NCI-H1417 (cell line): ENCODE measurements at regions not wholly inside any gene's neighbourhood (a gene's known extent, or its start where the extent isn't known, plus 50 kb on each side); places are given as distances from the start of the nearest gene placed in this dataset.

Source experiments
- DNase-seq, 3 experiments: peaks; one replicate each; lab custom pipeline; 2025; lab: John Stamatoyannopoulos, UW

DNA sequence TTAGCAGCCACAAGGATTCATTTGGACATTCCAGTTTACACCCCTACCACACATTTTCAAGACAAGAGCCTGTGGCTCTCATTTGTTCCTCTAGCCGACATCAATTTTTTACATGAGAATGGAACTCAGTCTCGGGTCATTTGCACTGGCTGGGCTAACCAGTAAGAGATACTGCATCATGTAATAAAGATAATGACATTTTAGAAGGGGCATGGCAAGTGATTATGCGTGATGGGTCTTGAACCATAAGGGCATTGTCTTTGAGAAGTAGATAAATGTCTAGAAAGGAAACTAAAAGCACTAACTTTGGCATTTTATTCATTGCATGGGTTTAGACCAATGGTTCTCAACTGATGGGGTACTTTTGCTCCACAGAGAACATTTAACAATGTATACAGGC lies 146.0 kb upstream of the GRM7 start:
- no peak for DNase-seq

DNA sequence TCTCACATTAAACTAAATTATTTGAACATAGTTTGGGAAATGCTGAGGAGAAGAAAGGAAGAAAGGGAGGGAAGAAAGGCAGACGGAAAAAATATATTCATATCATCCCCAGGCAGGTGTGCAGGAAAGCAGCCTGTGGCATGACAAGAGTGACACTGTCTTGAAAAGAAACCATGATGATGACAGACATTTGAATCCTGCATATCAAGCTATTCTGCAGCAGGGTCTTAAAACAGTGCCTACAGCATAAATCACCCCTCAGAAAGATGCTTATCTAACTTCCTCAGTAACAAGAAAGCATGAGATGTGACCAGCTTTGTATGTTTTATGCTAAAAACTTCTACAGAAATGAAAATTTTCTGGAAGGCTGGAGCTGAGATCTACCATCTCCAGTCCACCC lies 144.5 kb upstream of the GRM7 start:
- DNase-seq: no peak

DNA sequence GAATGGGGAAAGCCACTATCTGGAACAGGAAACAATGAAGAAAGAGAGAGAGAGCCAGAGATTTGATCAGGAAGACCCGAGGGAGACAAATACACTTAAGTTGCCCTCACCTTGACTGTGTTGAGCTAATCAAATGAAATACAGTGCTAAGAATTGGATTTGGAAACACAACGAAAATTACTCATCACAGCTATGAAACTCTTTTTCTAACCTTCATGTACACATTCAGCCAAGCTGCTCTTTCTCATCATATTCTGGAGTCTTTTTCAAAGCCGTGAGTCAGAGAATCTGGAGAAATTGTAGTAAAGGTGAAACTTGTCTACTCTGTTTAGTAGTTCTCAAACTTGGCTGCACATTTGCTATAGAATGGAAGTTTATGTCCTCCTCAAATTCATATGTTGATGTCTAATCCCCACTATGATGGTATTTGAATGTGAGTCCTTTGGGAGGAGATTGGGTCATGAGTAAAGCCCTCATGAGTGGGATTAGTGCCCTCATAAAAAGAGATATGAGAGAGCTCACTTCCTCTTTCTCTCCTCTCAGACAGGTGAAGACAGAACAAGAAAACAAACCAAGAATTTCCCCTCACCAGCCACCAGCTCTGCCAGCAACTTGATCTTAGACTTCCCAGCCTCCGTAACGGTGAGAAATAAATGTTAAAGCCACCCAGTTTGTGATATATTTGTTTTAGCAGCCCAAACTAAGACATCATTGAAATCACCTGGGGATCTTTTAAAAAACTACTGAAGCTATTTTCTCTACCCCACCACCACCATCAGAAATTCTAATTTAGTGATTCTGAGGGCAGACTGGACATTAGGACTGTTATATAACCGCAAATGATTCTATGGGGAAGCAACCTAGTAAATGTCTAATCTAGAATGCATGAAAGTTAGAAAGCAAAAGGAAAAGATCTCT lies 143.6 kb upstream of the GRM7 start:
- no peak for DNase-seq

DNA sequence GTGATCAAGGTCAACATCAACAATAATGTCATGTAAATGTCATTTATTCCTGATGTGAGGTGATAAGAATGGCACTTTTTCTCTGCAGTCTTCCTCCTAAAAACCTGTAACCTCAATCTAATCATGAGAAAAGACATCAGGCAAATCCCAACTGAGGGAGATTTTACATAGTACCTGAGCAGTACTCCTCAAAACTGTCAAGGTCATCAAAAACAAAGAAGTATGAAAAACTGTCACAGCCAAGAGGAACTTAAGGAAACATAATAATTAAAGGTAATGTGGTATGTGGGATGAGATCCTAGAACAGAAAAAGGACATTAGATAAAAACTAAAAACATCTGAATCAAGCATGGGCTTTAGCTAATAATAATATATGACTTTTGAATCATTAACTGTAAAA lies 140.9 kb upstream of the GRM7 start:
- DNase-seq: no peak

DNA sequence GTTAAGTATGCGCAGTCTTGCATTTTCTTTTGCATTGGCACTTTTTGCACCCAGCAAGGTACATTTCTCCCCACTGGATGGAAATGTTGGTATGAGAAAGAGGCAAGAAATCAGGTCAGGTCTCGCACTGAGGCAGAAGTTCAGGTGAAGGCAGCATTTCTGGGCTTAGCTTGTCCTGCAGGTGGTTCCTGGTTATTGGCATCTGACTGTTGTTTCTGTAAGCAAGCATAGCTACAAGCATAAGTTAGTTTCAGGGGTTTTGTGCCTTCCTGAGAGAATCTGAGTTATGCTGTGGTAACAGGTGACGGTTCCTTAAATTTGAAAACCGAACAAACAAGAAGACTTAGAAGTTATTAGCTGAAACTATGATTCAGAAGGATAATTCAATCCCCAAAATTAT lies 139.4 kb upstream of the GRM7 start:
- DNase-seq: no peak

DNA sequence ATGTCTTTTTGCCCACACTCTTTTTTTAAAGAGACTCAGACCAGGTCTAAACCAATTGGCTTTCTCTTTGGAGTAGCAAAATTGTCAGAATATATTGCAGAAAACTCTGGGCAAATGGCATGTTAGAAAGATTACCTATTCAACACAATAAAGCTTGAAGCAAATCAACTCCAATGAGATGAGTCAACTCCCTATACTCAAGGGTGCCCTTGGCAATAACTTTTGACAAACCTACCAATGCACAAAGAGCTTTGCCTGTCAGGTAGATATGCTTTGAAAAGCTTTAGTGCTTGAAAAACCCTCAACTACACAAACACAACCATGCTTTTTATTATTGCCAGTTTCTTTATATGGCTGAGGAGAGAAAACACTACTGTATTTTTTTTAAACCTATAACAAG lies 137.7 kb upstream of the GRM7 start:
- DNase-seq: no peak

DNA sequence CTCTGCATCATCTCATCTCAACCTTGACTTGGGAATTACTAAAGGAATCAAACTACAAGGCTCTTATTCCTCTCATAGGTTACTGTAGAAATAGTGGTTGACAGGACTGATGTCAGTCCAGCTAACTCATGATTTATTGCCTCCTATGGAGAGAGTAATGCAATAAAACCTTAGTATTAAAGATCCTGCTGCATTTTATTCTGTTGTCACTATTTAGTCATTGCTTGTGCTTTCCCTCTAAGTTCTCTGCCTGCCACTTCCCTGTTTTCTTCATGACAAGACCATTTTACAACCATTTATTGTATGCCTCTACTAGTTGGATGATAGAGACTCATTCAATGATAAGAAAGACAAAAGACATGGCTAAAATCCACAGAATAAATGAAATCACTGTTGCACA lies 134.1 kb upstream of the GRM7 start:
- DNase-seq: no peak

DNA sequence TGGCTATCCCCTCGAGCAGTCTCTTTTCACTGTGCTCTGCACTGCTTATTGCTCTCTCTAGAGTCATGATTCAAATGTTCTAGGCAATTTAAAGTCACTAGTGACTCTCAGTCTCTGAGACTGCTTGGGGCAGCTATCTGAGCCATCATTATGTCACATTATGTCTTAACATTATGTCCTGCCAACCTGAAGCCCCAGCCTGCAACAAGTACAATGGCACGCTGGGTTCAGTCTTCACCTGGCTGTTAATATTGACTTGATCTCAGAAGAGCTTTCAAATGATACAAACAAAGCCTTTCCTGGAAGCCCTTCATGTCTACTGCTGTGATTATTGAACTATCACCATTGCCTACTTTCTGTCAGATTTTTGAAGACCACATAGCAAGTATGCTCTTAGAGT lies 128.1 kb upstream of the GRM7 start:
- DNase-seq: no peak

DNA sequence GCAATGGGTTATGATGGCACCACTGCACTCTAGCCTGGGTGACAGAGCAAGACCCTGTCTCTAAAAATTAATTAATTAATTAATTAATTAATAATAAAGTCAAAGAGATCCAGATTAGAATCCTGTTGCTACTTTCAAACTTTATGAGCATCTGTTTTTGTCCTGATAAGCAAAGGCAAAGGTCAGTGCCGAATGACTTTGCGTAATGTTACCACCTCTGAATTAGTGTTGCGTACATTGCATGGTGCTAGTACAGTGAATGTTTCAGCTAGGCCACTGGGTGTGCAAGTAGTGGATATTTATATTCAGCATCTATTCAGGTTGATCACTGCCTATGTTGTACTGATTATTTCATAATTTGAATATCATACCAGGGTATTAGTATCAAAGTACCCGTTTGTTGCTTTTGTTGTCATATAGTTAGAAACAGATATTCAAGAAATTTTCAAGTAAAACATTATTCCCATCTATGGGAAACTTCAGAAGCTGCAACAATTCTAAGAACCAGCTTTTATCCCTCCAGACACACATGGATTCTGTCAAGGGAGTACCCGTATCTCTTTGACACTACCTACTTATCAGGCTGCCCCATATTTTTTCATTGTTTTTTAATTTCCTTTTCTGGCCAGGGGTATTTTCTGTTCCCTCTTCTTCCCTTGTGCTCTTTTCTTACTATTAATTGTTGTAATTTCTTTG lies 127.1 kb upstream of the GRM7 start:
- DNase-seq: no peak

DNA sequence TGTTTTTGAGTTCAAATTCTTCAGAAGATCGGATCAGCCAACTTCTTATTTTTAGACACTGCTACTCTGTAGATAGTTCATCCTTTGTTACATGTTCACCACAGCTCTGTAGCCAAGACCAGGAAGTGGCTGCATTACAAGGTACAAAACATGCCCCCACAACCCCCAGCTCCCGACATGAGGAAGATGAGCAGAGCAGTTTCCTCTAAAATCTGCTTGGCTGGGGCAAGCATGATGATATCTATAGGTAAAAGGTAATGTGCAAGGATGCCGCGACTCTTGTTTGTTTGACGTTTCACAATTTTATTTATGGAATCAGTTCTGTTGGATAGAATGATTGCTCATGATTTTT lies 126.5 kb upstream of the GRM7 start:
- no peak for DNase-seq

DNA sequence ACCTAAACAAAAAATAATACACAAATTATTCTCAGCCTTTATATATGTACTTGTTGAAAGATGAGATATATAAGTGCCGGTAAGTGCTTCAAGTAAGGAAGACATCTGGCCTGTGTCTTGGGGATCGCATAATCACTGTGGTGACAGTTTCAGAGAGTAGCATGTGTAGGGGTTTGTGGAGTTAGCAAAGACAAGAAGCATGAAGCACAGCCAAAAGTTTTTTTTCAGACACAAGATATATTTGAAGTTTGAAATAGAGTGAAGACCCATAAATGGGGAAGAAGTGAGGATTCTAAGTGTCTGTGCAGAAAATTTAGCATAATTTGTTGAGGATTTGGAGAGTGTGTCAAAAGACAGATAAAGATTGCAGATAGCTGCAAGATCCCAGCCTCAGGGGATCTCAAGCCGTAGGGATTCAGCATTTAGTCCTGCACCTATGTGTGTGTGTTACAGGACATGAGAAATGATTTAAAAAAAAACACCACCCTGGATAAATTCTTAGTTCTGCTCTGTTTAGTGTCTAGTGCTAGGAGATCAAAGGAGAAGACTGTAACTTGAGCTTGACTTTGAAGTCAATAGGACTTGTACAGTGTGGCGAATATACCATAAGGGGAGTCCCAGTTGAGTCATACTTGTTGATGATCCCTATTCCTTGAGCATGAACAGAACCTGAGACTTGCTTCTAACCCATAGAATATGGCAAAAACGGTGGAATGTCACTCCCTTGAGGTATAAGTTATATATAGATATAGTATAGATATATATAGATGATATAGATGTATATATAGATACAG lies 123.9 kb upstream of the GRM7 start:
- DNase-seq: no peak

DNA sequence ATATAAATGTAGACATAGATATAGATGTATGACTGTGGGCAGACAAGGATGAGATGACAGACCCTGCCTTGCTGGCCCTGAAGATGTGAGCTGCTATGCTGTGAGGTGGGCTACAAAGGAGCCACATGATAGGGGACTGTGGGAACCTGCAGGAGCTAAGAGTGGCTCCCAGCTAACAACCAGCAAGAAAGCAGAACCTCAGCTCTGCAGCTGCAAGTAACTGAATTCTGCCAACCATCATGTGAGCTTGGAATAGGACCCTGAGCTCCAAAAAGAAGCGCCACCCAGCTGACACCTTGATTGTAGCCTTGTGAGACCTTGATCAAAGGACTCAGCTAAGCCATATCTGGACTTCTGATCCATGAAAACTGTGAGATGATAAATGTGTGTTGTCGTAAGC lies 123.3 kb upstream of the GRM7 start:
- no peak for DNase-seq

DNA sequence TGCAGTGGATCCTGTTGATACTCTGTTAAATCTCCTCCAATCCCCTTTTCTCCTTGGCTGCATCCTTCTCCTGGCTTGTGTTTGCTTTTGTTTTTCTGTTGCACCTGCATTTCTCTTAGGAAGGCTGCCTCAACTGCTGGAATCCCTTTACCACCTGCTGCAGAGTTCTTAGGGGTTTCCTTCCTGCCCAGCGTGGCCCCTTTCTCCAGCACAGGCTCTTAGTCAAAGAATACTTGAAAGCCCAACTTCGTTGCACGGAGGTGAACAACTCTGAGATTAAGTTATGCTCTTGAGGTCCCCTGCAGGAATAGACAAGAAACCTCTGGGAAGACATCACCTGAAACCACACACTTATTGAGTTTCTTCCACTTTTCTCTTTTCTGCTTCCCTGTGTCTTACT lies 121.6 kb upstream of the GRM7 start:
- no peak for DNase-seq

DNA sequence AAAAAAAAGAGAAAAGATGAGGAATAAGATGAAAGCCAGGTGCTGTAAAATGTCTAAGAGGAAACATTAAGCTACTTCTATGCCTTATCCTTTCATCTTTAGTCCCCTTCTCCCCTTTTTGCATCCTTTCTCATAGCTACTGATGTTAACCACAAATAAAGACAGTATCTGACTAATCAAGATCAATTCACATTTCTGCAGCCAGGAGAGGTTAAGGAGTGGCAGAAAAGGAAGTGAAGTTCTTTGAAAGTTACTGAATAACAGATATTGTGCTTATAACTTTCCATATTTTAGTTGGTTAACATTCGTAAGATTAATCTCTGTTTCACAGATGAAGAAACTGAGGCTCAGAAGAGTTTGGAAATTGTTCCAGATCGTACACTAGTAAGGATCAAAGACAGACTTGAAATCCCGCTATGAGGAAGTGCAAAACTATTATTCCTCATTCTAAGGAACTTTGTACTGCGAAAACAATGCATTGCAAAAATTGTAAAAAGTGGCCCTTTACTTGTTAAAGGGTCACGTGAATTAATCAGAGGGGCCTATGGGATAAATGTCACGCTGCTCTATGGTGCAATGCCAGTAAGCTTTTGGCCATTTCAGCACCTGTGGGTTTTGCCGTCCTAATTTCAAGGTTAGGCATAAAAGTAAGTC lies 117.7 kb upstream of the GRM7 start:
- DNase-seq: no peak

DNA sequence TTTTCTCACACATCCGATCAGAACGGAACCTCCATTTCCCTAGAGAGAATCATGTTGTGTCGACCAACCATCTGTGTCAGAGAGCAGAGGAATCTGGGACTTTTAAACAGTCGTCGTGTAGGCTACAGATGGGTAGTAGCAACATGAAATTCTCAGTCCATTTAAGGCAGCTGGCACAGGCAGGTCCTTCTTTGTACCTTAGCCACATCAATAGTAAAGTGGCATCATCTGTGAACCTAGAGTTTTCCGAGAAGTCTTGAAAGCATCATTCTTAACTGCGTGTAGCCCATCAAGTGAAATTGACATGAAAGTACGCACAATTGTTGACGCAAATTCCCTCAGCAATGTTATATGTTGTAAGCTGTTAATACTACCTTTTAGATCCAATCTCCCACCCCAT lies 114.5 kb upstream of the GRM7 start:
- no peak for DNase-seq

DNA sequence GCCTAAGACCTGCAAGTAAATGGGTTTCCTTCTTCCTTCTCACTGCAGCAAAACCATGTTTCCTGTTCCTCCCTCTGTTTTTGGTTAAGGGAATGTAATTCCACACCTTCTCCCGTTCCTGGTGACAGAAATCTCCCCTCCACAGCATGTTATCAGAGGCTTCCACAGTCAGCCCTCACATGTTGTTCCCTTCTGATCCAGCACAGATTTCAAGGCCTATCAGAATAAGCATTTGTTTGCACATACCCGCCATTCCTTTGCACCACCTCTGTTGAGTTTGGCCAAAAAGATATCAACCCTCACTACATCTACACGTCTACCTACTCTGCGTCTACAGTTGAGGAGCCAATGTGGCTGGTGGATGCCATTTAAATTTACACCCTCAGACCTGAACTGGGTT lies 113.9 kb upstream of the GRM7 start:
- no peak for DNase-seq

DNA sequence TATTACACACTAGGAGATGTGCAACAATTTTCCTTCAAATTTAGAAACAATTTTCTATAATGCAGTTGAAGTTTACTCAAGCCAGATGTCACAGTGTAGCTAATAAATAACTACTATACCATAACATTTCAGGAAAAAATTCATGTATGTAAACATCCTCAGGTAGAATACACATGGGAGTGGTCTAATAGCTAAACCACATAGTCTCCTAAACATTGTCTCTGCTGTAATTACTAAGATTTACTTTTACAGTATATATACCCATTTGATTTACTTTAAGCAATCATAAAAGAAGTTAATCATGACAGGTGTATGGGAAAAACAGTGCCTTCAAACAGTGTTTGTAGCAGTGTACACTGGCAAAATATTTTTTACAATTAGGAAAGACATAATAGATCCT lies 110.1 kb upstream of the GRM7 start:
- DNase-seq: peak in 1 of 3 experiments; percentile 35

DNA sequence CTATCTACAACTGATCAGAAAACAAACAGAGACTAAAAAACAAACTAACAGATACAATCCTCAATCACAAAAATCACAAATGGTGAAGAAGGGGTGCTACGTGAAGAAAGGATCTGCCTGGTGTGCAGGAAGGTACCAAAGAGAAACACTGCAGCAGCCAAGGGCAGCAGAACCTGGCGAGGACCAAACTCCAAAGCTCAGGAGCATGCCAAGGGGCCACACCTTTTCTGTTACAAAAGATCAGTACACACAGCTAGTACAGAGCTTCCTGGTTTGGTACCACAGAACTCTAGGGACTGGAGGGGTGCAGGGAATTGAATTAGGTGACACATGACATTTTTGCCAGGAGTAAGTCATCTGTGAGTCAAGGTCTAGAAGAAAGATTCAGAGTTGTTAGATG lies 107.4 kb upstream of the GRM7 start:
- DNase-seq: no peak

DNA sequence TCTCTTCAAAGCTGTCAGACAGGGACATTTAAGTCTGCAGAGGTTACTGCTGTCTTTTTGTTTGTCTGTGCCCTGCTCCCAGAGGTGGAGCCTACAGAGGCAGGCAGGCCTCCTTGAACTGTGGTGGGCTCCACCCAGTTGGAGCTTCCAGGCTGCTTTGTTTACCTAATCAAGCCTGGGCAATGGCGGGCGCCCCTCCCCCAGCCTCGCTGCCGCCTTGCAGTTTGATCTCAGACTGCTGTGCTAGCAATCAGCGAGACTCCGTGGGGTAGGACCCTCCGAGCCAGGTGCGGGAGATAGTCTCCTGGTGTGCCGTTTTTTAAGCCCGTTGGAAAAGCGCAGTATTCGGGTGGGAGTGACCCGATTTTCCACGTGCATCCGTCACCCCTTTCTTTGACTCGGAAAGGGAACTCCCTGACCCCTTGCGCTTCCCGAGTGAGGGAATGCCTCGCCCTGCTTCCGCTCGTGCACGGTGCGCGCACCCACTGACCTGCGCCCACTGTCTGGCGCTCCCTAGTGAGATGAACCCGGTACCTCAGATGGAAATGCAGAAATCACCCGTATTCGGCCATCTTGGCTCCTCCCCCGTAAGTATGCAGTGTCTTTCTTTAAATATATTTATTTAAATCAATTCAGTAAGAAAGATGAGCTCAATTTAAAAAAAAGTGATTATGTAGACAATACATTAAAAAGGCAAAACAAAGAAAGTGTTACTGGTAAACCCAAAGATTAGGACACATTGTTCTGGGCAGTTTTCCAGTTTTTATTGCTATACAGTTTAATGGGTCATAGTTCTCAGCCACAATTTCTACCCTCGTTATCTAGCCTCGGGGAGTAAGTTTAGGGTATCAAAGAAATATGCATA lies 91.2 kb upstream of the GRM7 start:
- DNase-seq: peak in 1 of 3 experiments; percentile 16

DNA sequence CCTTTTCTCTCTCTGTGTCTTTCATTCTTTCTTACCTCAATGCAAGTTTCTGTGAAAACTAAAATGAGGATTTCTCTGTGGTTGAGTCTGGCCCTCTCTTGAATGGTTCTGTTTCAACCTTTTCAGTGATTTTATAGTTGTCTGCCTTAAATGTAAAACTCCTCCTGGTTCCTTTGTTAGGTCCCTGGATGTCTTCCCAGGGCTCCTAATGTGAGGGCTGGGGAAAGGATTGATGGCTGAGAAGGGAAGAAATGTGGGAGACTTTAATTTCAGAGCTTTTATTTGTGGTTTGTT lies 90.6 kb upstream of the GRM7 start:
- no peak for DNase-seq

DNA sequence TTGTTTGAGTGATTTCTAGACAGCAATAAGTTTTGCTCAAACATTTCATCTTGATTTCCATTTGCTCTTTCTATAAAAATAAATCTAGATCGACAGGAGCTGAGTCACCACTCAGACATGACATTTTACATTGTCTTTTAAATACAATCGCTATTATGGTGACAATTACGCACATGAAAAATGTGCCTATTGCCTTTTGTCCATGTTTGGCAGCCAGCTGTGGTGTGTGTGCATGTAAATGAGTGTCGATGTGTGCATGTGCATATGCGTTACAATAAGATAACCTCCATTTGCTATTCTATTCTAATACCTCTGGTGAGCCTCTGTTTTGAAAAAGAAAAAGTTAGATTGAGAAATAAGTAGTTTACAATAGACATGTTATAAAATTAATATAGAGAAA lies 89.7 kb upstream of the GRM7 start:
- peak in 1 of 3 experiments; percentile 3 for DNase-seq

DNA sequence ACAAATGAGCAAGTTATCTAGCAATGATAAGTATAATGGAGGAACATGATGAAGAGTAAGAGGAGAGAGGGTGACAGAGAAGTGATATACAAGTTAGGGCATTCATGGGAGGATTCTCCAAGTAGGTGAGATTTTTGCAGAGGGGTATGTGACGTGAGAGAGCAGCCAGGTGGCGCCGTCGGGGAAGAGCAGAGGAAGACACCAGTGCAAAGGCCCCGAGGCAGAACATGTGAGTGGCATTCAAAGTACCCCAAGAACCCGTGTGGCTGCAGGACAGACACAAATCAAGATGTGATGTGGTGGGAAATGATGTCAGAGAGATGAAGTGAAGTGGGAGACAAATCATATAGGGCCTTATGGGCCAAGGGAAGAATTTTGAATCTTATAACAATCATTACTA lies 81.8 kb upstream of the GRM7 start:
- no peak for DNase-seq
